Activated CD8-positive, alpha-beta T cell treated with anti-CD3 and anti-CD28 coated beads, Interleukin-2, amount 10 ng/mL, durations not matched to agents 7 days and 5 days (primary cell): ENCODE measurements at regions not wholly inside any gene's neighbourhood (a gene's known extent, or its start where the extent isn't known, plus 50 kb on each side); places are given as distances from the start of the nearest gene placed in this dataset.
"Not testable (repeated sequence)": the region's sequence is repeated elsewhere in the genome, so short reads cannot be mapped to it uniquely, and the experiment has no call there.

ENCODE experiments used
- ATAC-seq: fragments of 150-1000 bp; cut with Tn5 transposase; one replicate; pipeline ENCODE4 v1.10.0; 2021; ENCODE audit warnings: moderate library complexity
- CTCF ChIA-PET: fragments of 350-600 bp; sonication (Branson Sonifier 250); formaldehyde crosslinking; loops from one replicate; lab custom pipeline; 2021; ENCODE audit warnings: antibody characterized with exemption; lab: Charles Lee
- POLR2A ChIA-PET: fragments of 350-600 bp; sonication (Branson Sonifier 250); formaldehyde crosslinking; loops from one replicate; lab custom pipeline; 2021; ENCODE audit warnings: antibody characterized with exemption; lab: Charles Lee
- DNase-seq: peaks from one replicate; pipeline ENCODE4 v3.0.0-alpha.2; 2020
- H3K27ac Mint-ChIP-seq: one replicate; pipeline ENCODE4 v1.8.0; 2021; ENCODE audit warnings: mild to moderate bottlenecking, mixed read lengths
- H3K27me3 Mint-ChIP-seq: one replicate; pipeline ENCODE4 v1.8.0; 2021; ENCODE audit warnings: low read depth, mixed read lengths
- H3K36me3 Mint-ChIP-seq: one replicate; pipeline ENCODE4 v1.8.0; 2021; ENCODE audit warnings: low read depth, mixed read lengths
- H3K4me1 Mint-ChIP-seq: one replicate; pipeline ENCODE4 v1.8.0; 2021; ENCODE audit warnings: low read depth, mixed read lengths
- H3K4me3 Mint-ChIP-seq: one replicate; pipeline ENCODE4 v1.8.0; 2021; ENCODE audit warnings: mild to moderate bottlenecking, mixed read lengths
- H3K9me3 Mint-ChIP-seq: one replicate; pipeline ENCODE4 v1.8.0; 2022; ENCODE audit warnings: mixed read lengths; ENCODE audit not compliant: insufficient read depth

DNA sequence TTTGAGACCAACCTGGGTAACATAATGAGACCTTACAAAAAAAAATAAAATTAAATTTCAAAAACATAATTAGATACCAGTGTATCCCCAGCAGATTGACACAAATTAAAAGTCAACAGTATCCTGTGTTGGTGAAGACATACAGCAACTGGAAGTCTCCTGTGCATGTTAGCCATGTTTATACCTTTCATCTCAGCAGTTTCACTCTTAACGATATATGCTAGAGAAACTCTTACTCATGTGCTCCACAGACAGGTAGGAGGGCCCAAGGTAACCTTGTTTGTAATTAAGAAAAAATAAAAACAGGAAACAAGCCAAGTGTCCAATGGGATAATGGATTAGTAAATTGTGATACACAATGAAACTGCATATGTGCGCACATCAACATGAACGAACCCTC lies 50.1 kb upstream of the N4BP3 start:
- H3K27me3 Mint-ChIP-seq: peaks cover 2% of the 10 kb centered on the region
- H3K9me3 Mint-ChIP-seq: no peaks in the 10 kb centered on the region
- H3K27ac Mint-ChIP-seq: no peak overlapping the region
- H3K4me1 Mint-ChIP-seq: peaks cover 11% of the 10 kb centered on the region
- DNase-seq (no peak), ATAC-seq (no peak)
- H3K36me3 Mint-ChIP-seq: no peaks in the 10 kb centered on the region
- ChIA-PET POLR2A (interaction anchor here (0.6 kb wide), 1 partner anchor 66 kb away, joined by 3 read pairs; no protein-coding TSS in a partner anchor), CTCF (interaction anchor here (3.3 kb wide), 1 partner anchor 12 kb away, joined by 13 read pairs; no protein-coding TSS in a partner anchor)
- H3K4me3 Mint-ChIP-seq: no peak overlapping the region

DNA sequence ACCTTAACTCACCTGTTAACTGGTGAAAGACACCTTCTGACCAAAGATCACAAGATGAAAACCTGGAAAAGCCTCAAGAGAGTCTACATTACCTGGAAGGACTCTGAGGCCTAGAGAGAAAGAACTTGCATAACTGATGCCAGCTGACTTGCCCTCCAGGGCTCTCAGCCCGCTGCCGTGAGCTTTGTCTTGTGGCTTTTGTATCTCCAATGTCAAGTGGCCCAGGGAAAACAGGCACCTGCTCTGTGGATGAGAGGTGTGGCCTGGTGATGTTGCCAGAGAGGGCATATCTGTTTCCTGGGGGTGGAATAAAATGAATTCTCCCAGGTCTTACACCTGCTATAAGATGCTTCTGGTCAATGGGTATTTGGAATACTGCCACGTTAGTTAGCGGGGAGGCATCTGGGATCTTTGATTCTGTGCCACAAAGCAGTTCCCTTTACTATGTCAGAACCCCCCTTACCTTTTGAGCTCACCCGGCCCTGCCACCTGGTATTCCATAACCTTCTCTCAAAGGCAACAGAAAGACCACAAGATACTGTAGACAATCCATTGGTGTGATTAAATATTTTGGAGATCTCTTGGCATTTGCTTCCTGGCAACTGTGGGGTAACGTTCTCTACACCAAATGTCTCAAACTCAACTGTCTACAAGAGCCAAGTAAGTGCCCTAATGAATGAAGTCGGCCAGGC lies 54.9 kb upstream of the N4BP3 start:
- Mint-ChIP-seq H3K4me1 (peaks cover 6% of the 10 kb centered on the region), H3K27me3 (no peaks in the 10 kb centered on the region), H3K9me3 (no peaks in the 10 kb centered on the region), H3K36me3 (no peaks in the 10 kb centered on the region), H3K27ac (no peak overlapping the region), H3K4me3 (no peak overlapping the region)
- ChIA-PET POLR2A (no interaction called here), CTCF (no interaction called here)
- DNase-seq (no peak), ATAC-seq (no peak)

DNA sequence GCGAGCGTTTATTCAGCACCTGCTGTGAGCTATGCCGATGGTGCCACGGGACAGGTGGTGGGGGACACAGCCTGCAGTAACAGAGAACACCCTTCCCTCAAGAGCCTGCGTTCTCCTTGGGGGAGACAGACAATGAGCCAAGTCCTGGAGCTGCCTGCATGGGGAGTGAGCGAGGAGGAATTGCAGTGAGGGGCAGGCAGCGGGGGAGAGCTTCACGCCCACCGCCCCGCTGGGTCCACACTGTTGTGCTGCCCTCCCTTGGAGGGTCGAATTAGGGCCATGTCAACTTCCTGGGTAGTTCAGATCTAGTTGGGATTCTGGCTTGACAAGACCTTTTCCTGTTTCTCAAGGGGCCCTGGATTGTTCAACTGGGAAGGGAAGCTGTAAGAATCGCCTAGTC lies 55.5 kb upstream of the N4BP3 start:
- no peak for DNase-seq
- no peak overlapping the region for H3K27ac Mint-ChIP-seq
- H3K27me3 Mint-ChIP-seq: no peaks in the 10 kb centered on the region
- ATAC-seq: no peak
- no peaks in the 10 kb centered on the region for H3K36me3 Mint-ChIP-seq
- no peak overlapping the region for H3K4me3 Mint-ChIP-seq
- H3K4me1 Mint-ChIP-seq: peaks cover 6% of the 10 kb centered on the region
- H3K9me3 Mint-ChIP-seq: no peaks in the 10 kb centered on the region
- ChIA-PET POLR2A (no interaction called here), CTCF (no interaction called here)

DNA sequence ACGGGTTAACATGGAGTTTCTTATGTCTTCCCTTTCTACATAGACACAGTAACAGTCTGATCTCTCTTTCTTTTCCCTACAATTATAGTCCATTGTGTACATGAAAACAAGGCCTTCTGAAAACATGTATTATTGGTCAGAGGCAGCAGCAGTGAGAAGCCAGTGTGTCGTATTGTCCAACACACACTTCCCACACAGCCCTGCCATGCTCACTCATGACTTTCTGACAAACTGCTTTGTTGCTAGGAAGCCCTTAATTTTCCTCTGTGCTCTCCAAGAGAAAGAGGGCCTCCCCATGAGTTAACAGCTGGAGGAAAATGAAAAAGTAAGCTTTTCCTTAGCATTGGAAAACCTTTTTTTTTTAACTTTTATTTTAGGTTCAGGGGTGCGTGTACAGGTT lies 56.4 kb upstream of the N4BP3 start:
- no peak overlapping the region for H3K4me3 Mint-ChIP-seq
- H3K27me3 Mint-ChIP-seq: no peaks in the 10 kb centered on the region
- no peak for ATAC-seq
- ChIA-PET CTCF (no interaction called here), POLR2A (no interaction called here)
- no peaks in the 10 kb centered on the region for H3K36me3 Mint-ChIP-seq
- H3K9me3 Mint-ChIP-seq: no peaks in the 10 kb centered on the region
- no peak for DNase-seq
- no peaks in the 10 kb centered on the region for H3K4me1 Mint-ChIP-seq
- H3K27ac Mint-ChIP-seq: no peak overlapping the region

DNA sequence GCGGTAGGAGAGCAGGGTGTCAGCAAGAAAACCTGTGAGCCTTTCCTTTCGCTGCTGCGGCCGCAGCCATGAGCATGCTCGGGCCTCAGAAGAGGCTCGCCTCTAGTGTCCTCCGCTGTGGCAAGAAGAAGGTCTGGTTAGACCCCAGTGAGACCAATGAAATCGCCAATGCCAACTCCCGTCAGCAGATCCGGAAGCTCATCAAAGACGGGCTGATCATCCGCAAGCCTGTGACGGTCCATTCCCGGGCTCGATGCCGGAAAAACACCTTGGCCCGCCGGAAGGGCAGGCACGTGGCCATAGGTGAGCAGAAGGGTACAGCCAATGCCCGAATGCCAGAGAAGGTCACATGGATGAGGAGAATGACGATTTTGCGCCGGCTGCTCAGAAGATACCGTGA lies 57.8 kb upstream of the N4BP3 start:
- H3K4me3 Mint-ChIP-seq, H3K27me3 Mint-ChIP-seq, ATAC-seq, POLR2A ChIA-PET, DNase-seq, H3K9me3 Mint-ChIP-seq, CTCF ChIA-PET, H3K4me1 Mint-ChIP-seq, H3K36me3 Mint-ChIP-seq, H3K27ac Mint-ChIP-seq: not testable (repeated sequence)

DNA sequence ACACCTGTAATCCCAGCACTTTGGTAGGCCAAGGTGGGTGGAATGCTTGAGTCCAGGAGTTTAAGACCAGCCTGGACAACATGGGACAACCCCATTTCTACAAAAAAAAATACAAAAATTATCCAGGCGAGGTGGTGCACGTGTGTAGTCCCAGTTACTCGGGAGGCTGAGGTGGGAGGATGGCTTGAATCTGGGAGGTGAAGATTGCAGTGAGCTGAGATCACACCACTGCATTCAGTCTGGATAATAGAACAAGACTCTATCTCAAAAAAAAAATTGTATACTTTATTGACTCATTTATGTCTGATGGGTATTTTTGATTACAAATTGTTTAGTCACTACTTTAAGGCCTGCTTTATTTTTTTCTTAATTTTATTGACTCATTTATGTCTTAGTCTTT lies 56.0 kb upstream of the PROP1 start:
- H3K4me3 Mint-ChIP-seq, H3K36me3 Mint-ChIP-seq, POLR2A ChIA-PET, H3K27ac Mint-ChIP-seq, H3K27me3 Mint-ChIP-seq, ATAC-seq, H3K9me3 Mint-ChIP-seq, H3K4me1 Mint-ChIP-seq, CTCF ChIA-PET, DNase-seq: not testable (repeated sequence)

DNA sequence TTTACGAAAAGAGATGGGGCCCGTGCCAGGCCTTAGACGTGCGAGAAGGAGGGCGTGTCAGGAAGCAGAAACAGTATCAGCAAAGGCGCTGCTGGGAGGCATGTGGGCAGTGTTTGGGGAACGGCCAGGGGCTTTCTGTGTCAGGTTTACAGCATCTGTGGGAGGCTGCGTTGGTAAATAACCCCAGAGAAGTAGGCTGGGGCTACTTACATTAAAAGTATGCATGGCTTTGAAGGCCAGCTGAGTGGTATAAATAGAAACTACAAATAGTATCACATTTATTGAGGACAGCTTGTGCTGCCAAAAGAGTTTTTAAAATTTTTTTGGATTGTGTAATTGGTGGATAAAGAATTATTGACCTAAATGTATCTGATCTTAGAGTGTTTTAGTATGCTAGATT lies 54.8 kb upstream of the PROP1 start:
- H3K9me3 Mint-ChIP-seq, H3K4me1 Mint-ChIP-seq, CTCF ChIA-PET: not testable (repeated sequence)

DNA sequence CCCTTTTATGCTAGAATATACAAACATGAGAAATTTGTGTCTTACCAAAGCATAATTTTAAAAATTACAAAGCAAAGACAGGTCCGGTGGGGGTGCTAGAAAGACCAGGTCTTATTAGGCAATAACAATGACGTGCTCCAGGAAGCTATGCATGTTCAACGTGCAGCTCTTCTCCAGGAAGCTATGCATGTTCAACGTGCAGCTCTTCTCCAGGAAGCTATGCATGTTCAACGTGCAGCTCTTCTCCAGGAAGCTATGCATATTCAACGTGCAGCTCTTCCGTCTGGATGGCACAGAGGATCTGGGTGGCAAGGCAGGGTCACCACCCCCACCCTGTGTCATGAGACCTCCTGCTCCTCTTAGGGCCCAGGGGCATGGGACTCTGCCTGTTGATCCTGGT lies 51.9 kb upstream of the PROP1 start:
- H3K9me3 Mint-ChIP-seq, DNase-seq, ATAC-seq, H3K36me3 Mint-ChIP-seq, H3K27me3 Mint-ChIP-seq, H3K4me1 Mint-ChIP-seq, POLR2A ChIA-PET, H3K4me3 Mint-ChIP-seq, H3K27ac Mint-ChIP-seq, CTCF ChIA-PET: not testable (repeated sequence)

More for the DNA sequence above, 54.8 kb upstream of the PROP1 start:
- ATAC-seq, H3K27ac Mint-ChIP-seq, DNase-seq, POLR2A ChIA-PET, H3K4me3 Mint-ChIP-seq, H3K36me3 Mint-ChIP-seq, H3K27me3 Mint-ChIP-seq: not testable (repeated sequence)

DNA sequence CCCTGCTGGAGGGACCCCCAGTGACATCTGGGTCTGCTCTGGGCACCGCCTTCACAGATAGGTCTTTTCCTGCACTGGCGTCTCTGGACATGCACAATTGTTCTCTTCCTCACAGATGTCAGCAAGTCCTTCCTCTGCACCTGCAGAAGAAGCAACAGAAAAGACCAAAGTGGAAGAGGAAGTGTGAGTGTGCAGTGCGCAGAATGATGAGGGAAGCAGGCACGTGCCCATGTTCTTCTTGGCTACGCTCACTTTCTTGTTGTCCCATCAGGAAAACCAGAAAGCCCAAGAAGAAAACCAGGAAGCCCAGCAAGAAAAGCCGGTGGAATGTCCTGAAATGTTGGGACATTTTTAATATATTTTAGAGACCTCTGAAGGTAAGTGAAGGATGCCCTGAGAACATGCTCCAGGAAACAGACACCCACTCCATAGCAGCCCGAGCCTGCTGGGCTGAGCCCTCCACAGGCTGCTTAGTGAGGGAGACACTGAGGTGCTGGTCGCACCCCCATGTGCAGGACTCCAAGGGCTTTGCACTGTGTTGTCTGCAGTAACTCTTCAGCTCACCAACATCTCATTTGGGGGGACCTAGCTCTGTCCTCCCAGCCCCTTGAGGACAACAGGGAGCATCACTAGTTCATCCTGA lies 50.8 kb upstream of the PROP1 start:
- H3K4me1 Mint-ChIP-seq, H3K36me3 Mint-ChIP-seq, CTCF ChIA-PET, H3K4me3 Mint-ChIP-seq, POLR2A ChIA-PET, H3K27me3 Mint-ChIP-seq, ATAC-seq, H3K9me3 Mint-ChIP-seq, DNase-seq, H3K27ac Mint-ChIP-seq: not testable (repeated sequence)

DNA sequence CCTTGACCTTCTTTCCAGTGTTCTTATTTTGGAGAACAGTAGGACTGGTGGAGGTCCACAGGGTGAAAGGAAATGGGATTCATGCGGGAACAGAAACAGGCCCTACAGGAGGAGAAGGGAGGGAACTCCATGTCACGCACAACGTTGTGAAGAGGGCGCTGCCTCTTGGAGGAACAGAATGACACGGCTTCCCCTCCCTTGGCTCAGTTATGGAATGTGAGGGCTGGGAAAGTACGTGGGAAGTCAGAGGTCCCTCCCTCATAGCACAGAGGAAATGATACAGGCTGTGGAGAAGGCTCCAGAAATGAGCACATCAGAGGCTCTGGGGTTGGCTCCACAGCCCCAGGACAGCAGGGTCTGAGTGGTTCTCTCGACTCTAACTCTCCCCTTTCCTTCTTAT lies 49.9 kb upstream of the PROP1 start:
- H3K4me3 Mint-ChIP-seq, H3K27ac Mint-ChIP-seq, CTCF ChIA-PET, H3K9me3 Mint-ChIP-seq, ATAC-seq, H3K4me1 Mint-ChIP-seq, DNase-seq, POLR2A ChIA-PET, H3K27me3 Mint-ChIP-seq, H3K36me3 Mint-ChIP-seq: not testable (repeated sequence)
